ENCODE measurements at regions not wholly inside any gene's neighbourhood (a gene's known extent, or its start where the extent isn't known, plus 50 kb on each side); places are given as distances from the start of the nearest gene placed in this dataset.

DNA sequence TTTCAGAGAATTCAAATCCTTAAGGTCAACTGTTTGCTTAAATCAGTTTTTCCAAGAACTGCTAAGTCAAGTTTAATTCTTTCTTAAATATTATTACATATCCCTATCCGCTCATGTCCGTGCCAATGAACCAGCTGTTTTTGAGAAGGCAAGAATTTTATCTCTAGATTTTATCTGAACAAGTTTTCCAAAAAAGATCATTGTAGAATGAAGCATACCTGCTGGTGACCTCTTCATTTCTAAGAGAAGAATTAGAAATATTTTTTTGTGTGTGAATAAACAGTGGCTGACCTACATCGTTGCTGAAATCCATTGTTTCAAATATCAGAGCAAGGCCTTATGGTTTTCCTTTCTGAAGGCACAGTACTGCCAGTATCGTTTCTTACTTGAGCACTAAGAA lies 58.4 kb upstream of the RND3 start:
- TF ChIP-seq, protein P1, sequence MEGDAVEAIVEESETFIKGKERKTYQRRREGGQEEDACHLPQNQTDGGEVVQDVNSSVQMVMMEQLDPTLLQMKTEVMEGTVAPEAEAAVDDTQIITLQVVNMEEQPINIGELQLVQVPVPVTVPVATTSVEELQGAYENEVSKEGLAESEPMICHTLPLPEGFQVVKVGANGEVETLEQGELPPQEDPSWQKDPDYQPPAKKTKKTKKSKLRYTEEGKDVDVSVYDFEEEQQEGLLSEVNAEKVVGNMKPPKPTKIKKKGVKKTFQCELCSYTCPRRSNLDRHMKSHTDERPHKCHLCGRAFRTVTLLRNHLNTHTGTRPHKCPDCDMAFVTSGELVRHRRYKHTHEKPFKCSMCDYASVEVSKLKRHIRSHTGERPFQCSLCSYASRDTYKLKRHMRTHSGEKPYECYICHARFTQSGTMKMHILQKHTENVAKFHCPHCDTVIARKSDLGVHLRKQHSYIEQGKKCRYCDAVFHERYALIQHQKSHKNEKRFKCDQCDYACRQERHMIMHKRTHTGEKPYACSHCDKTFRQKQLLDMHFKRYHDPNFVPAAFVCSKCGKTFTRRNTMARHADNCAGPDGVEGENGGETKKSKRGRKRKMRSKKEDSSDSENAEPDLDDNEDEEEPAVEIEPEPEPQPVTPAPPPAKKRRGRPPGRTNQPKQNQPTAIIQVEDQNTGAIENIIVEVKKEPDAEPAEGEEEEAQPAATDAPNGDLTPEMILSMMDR (IDR thresholded peaks at IDR 0.05; ENCODE audit: low read depth, low read length): no peak
- TF ChIP-seq EZH2phosphoT487 (IDR thresholded peaks at IDR 0.05; ENCODE audit: low read depth): no peak

All from OCI-LY3 (cell line).